Adipocyte (in vitro differentiated cells): ENCODE measurements at regions not wholly inside any gene's neighbourhood (a gene's known extent, or its start where the extent isn't known, plus 50 kb on each side); places are given as distances from the start of the nearest gene placed in this dataset.

Source experiments
- DNase-seq: peaks from one replicate; pipeline ENCODE4 v3.0.0-alpha.2; 2015; ENCODE audit warnings: low read depth
- H3K27me3 ChIP-seq: replicated peaks from 2 replicates; pipeline ENCODE4 v1.7.0; 2013; ENCODE audit warnings: mild to moderate bottlenecking, low read length, moderate library complexity; ENCODE audit not compliant: control insufficient read depth, insufficient read depth
- H3K36me3 ChIP-seq: 2 replicates; pipeline ENCODE4 v1.7.0; 2013; ENCODE audit warnings: low read length, mild to moderate bottlenecking, moderate library complexity; ENCODE audit not compliant: control insufficient read depth, insufficient read depth, severe bottlenecking
- H3K4me1 ChIP-seq: 2 replicates; pipeline ENCODE4 v1.7.0; 2013; ENCODE audit warnings: mild to moderate bottlenecking, low read length, moderate library complexity; ENCODE audit not compliant: control insufficient read depth, insufficient read depth
- H3K4me3 ChIP-seq: 2 replicates; pipeline ENCODE4 v1.7.0; 2013; ENCODE audit warnings: mild to moderate bottlenecking, low read length, moderate library complexity
- H3K9ac ChIP-seq: 2 replicates; pipeline ENCODE4 v1.7.0; 2013; ENCODE audit warnings: mild to moderate bottlenecking, low read length, moderate library complexity
- H3K9me3 ChIP-seq: 2 replicates; pipeline ENCODE4 v1.7.0; 2013; ENCODE audit warnings: mild to moderate bottlenecking, low read length, moderate library complexity; ENCODE audit not compliant: control insufficient read depth

DNA sequence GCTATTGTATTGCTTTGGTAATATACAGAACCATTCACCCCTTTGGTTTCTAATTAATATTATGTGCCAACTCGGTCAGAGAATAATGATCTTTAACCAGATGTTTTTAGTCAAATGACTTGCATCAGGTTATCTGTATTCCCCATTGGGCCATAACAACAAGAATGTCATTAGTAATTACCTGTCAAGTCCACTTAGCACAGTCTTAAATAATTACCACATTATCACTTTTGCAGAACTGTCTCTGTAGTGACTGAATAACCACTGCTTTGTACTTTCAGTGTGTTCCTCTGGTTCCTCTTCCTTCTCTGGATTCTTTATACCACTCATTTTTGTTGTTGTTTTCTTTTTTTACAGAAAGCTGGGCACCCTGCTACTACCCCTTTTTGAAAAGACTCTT lies 257.7 kb upstream of the SPOCK3 start:
- Histone ChIP-seq H3K9ac (no peak overlapping the region), H3K4me3 (no peak overlapping the region), H3K4me1 (no peaks in the 10 kb centered on the region), H3K9me3 (peaks cover 9% of the 10 kb centered on the region), H3K27me3 (no peaks in the 10 kb centered on the region), H3K36me3 (no peaks in the 10 kb centered on the region)
- no peak for DNase-seq

DNA sequence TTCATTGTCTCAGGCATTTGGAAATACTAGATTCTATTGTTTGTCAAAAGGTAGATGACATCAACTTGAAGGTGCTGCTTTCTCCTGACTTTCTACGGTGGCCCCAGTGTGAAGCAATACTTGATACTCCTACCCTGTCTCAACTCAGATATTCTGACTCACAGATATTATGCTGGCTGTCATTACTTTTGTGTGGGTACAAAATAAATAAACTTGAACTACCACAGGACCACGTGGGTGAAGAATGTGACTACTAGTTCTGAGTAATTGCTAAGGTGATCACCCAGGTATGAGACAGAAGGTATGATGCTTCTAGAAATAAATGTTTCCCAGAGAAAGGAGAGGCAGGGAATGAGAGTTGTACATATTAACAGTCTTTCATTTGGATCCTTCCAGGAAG lies 275.3 kb upstream of the SPOCK3 start:
- Histone ChIP-seq H3K9ac (no peak overlapping the region), H3K27me3 (no peaks in the 10 kb centered on the region), H3K36me3 (no peaks in the 10 kb centered on the region), H3K4me1 (no peaks in the 10 kb centered on the region), H3K9me3 (peaks cover under 1% of the 10 kb centered on the region), H3K4me3 (no peak overlapping the region)
- no peak for DNase-seq

DNA sequence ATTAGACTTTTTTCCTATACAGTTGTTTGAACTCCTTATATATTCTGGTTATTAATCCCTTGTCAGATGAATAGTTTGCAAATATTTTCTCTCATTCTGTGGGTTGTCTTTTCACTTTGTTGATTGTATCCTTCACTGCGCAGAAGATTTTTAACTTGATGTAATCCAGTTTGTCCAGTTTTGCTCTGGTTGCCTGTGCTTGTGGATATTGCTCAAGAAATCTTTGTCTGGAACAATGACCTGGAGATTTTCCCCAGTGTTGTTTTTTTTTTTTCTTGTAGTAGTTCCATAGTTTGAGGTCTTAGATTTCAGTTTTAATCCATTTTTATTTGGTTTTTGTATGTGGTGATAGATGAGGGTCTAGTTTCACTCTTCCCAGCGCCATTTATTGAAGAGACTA lies 289.8 kb upstream of the SPOCK3 start:
- Histone ChIP-seq H3K4me3 (no peak overlapping the region), H3K9me3 (no peaks in the 10 kb centered on the region), H3K27me3 (no peaks in the 10 kb centered on the region), H3K9ac (no peak overlapping the region), H3K4me1 (no peaks in the 10 kb centered on the region), H3K36me3 (no peaks in the 10 kb centered on the region)
- no peak for DNase-seq

DNA sequence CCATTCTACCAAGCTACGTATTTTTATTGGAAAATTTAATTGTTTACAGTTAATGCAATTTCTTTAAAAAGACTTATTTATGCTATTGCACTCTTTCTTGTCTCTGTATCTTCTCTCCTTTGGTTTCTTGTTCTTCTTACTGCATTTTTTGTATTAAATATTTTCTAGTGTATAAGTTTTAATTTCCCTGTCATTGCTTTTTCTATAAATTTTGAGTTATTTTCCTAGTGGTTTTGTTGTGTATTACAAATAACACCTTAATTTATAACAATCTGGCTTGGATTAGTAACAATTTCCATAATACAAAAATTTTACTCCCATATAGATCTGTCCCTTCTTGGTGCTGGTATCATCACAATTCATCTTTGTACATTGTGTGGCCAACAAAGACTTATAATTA lies 303.5 kb upstream of the SPOCK3 start:
- H3K4me3 ChIP-seq = no peak overlapping the region
- H3K36me3 ChIP-seq = no peaks in the 10 kb centered on the region
- H3K4me1 ChIP-seq = no peaks in the 10 kb centered on the region
- no peak for DNase-seq
- H3K9me3 ChIP-seq = peaks cover 4% of the 10 kb centered on the region
- H3K9ac ChIP-seq = no peak overlapping the region
- H3K27me3 ChIP-seq = no peaks in the 10 kb centered on the region

DNA sequence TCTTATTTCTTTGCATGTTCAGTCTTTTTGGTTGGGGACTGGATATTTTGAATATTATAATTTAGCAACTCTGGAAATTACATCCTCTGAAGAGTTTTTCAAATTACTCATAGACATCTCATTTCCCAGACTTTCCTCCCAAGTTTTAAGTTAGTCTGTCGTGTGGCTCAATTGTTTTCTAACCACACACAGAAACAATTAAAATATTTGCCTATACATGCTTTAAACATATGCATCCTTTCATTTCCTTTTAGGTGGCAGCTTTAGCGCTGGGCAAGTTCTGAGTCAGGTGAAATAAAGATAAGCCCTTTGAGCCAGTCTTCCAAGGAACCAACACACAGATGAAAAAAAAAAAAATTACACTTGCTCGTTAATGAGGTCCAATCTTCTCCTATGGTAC lies 307.0 kb upstream of the SPOCK3 start:
- Histone ChIP-seq H3K36me3 (no peaks in the 10 kb centered on the region), H3K4me3 (no peak overlapping the region), H3K9ac (no peak overlapping the region), H3K9me3 (no peaks in the 10 kb centered on the region), H3K4me1 (no peaks in the 10 kb centered on the region), H3K27me3 (no peaks in the 10 kb centered on the region)
- DNase-seq = peak; percentile 0

DNA sequence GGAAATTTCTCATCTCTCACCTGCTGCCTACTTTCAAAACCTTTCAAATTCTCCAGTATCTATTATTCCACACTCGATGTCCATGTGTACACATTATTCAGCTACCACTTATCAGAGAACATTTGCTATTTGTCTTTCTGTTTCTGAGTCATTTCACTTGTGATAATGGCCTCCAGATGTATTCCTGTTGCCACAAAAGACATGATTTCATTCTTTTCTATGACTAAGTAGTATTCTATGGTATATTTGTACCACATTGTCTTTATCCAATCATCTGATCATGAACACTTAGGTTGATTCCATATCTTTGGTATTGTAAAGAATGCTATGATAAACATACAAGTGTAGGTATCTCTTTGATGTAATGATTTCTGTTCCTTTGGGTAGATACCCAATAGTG lies 310.1 kb upstream of the SPOCK3 start:
- no peaks in the 10 kb centered on the region for H3K4me1 ChIP-seq
- no peaks in the 10 kb centered on the region for H3K9me3 ChIP-seq
- no peaks in the 10 kb centered on the region for H3K36me3 ChIP-seq
- no peaks in the 10 kb centered on the region for H3K27me3 ChIP-seq
- no peak overlapping the region for H3K9ac ChIP-seq
- DNase-seq = no peak
- no peak overlapping the region for H3K4me3 ChIP-seq

DNA sequence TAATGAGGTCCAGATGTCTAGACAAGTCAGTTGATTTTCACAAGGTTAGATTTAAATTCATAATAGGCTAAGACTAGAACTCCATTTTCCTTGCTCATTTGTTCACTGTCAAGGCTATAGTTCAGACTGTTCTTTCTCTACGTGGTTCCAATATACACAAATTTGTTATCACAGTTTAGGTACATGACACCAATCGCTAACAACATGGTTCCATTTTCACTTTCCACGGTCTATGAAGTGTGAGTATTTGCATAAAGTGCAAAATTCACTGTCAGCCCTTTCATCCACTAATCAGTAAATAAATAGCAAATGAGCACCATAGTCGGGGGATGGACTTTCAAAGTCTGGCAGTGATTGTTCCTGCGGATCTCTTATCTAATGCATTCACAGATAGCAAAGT lies 315.7 kb upstream of the SPOCK3 start:
- Histone ChIP-seq H3K4me1 (no peaks in the 10 kb centered on the region), H3K4me3 (no peak overlapping the region), H3K9me3 (no peaks in the 10 kb centered on the region), H3K36me3 (no peaks in the 10 kb centered on the region), H3K9ac (no peak overlapping the region), H3K27me3 (no peaks in the 10 kb centered on the region)
- DNase-seq = no peak

DNA sequence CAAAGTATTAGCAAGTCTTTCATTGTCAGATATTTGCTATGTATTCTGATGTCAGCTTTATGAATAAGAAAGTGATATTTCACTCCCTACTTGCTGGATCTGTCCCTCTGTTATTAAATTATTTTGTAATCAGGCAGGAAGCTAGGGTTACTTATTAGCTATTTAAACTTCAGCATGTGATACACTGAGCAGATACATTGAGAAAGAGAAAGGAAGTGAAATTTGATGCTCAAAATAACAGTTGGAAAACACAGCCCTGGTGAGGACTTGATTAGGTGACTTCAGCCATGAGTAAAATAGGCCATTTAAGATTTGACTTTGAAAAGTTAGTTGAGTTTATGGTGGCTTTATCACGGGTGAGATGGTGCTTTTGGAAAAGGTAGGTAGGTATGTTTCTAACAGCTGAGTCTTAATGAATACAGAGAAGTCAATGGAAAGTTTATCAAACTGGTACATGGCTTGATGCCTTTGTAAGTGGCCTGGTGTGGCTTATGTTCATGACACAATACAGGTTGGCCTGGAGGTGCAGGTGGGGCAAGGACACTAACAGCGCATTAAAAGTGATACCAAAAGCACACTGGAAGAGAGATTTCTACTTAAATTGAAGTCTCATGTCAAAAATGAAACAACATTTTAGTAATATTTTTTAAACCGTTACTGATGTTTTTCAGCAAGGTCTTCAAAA lies 321.2 kb upstream of the SPOCK3 start:
- no peak overlapping the region for H3K9ac ChIP-seq
- no peak overlapping the region for H3K4me3 ChIP-seq
- H3K27me3 ChIP-seq = no peaks in the 10 kb centered on the region
- peak; percentile 0 for DNase-seq
- no peaks in the 10 kb centered on the region for H3K4me1 ChIP-seq
- H3K9me3 ChIP-seq = peaks cover 2% of the 10 kb centered on the region
- H3K36me3 ChIP-seq = no peaks in the 10 kb centered on the region

DNA sequence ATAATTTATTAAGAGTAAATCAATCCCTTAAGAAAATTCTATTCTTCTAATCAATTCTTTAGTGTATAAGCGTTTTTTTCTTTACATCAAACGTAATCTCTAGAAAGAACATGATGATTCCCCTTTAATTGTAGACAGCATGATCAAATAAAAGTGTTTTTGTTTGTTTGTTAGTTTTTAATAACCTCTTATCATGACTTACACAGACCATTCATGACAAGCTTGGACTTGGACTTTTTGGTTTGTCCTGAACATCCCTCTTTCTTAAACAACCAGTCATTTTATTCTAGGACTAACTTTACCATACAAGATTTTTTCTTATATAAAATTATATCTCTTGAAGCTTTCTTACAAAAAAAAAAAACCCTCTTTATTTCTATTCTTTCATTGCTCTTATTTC lies 344.6 kb upstream of the SPOCK3 start:
- no peak for DNase-seq
- Histone ChIP-seq H3K27me3 (no peaks in the 10 kb centered on the region), H3K9me3 (peaks cover 23% of the 10 kb centered on the region)

DNA sequence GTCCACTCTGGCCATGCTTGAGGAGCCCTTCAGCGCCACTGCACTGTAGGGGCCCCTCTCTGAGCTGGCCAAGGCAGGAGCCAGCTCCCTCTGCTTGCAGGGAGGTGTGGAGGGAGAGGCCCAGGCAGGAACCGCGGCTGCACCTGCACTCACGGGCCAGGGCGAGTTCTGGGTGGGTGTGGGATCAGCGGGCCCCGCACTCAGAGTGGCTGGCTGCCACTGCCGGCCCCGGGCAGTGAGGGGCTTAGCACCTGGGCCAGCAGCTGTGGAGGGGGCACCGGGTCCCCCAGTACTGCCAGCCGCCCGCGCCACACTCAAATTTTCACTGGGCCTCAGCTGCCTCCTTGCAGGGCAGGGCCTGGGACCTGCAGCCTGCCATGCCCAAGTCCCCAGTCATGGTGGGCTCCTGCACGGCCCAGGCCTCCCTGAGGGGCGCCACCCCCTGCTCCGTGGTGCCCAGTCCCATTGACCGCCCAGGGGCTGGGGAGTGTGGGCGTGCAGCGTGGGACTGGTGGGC lies 347.2 kb upstream of the SPOCK3 start:
- Histone ChIP-seq H3K4me3 (no peak overlapping the region), H3K4me1 (no peaks in the 10 kb centered on the region), H3K9ac (no peak overlapping the region), H3K9me3 (peaks cover 23% of the 10 kb centered on the region), H3K36me3 (no peaks in the 10 kb centered on the region), H3K27me3 (no peaks in the 10 kb centered on the region)
- DNase-seq = no peak

More for the DNA sequence above, 344.6 kb upstream of the SPOCK3 start:
- no peaks in the 10 kb centered on the region for H3K36me3 ChIP-seq
- no peaks in the 10 kb centered on the region for H3K4me1 ChIP-seq
- no peak overlapping the region for H3K4me3 ChIP-seq
- H3K9ac ChIP-seq = no peak overlapping the region

DNA sequence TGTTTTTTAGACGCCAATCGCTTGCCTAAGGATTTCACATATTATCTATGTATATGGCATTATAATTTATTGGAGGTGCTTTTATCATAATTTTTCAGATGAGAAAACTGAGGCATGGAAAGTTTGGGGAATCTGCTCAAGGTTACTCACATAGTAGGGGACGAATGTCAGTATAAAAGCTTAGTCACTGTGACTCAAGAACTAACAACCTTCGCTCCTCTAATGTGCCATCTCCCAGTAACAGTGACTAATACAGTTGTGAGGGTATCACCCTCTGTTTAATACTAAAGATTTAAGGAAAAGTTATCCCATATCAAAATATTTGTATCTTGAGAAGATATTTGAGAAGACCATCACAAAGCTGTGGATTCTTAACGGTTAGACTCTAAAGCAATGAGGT lies 353.1 kb upstream of the SPOCK3 start:
- H3K27me3 ChIP-seq = no peaks in the 10 kb centered on the region
- no peak overlapping the region for H3K4me3 ChIP-seq
- no peaks in the 10 kb centered on the region for H3K9me3 ChIP-seq
- H3K36me3 ChIP-seq = no peaks in the 10 kb centered on the region
- no peaks in the 10 kb centered on the region for H3K4me1 ChIP-seq
- H3K9ac ChIP-seq = no peak overlapping the region
- DNase-seq = no peak

DNA sequence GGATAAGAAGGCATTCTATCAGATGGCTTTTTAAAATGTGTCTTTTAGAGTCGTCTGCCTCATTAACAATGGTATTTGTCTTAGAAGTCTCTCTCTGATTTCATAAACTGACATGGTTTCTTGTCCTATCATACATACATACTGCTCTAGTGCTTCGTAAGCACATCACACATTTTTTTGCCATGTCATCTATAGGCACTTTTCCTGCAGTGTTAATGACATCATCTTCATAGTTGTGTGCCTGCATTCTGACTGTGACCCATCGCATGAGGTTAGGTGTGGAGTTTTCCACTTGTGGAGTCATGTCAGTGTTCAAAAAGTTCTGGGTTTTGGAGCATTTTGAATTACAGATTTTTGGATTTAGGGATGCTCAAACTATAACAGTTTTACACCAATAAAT lies 361.6 kb upstream of the SPOCK3 start:
- no peaks in the 10 kb centered on the region for H3K4me1 ChIP-seq
- no peak overlapping the region for H3K4me3 ChIP-seq
- no peak overlapping the region for H3K9ac ChIP-seq
- H3K27me3 ChIP-seq = no peaks in the 10 kb centered on the region
- DNase-seq = no peak
- H3K9me3 ChIP-seq = no peaks in the 10 kb centered on the region
- H3K36me3 ChIP-seq = no peaks in the 10 kb centered on the region
